NCI-H2107 treated with DMSO at 0.1 percent for 48 hours (cell line): ENCODE measurements at regions not wholly inside any gene's neighbourhood (a gene's known extent, or its start where the extent isn't known, plus 50 kb on each side); places are given as distances from the start of the nearest gene placed in this dataset.

Experiments
- DNase-seq: peaks from one replicate; lab custom pipeline; 2025; ENCODE audit not compliant: unreplicated experiment; lab: John Stamatoyannopoulos, UW

GRCh38 chr1:168865850-168866620, 137.0 kb upstream of the DPT start:
- DNase-seq = no peak

- no peak for DNase-seq
Measured at GRCh38 chr1:168867941-168868634, 139.1 kb upstream of the DPT start.

- no peak for DNase-seq
Measured at GRCh38 chr1:168871531-168871930, 142.5 kb upstream of the DPT start.

- DNase-seq = no peak
Measured at GRCh38 chr1:168875831-168876230, 146.8 kb upstream of the DPT start.

DNA sequence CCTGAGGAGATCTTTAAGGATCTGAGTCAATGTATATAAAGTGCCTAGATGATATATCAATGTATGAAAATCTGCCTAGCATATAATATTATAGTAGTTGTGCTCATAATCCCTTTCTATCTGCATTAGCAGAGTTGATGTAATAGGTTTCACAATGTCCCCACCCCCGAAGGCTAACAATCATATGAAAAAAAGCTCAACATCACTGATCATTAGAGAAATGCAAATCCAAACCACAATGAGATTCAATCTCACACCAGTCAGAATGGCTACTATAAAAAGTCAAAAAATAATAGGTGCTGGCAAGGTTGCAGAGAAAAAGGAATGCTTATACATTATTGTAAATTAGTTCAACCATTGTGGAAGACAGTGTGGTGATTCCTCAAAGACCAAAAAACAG, 147.8 kb upstream of the DPT start:
- no peak for DNase-seq

DNA sequence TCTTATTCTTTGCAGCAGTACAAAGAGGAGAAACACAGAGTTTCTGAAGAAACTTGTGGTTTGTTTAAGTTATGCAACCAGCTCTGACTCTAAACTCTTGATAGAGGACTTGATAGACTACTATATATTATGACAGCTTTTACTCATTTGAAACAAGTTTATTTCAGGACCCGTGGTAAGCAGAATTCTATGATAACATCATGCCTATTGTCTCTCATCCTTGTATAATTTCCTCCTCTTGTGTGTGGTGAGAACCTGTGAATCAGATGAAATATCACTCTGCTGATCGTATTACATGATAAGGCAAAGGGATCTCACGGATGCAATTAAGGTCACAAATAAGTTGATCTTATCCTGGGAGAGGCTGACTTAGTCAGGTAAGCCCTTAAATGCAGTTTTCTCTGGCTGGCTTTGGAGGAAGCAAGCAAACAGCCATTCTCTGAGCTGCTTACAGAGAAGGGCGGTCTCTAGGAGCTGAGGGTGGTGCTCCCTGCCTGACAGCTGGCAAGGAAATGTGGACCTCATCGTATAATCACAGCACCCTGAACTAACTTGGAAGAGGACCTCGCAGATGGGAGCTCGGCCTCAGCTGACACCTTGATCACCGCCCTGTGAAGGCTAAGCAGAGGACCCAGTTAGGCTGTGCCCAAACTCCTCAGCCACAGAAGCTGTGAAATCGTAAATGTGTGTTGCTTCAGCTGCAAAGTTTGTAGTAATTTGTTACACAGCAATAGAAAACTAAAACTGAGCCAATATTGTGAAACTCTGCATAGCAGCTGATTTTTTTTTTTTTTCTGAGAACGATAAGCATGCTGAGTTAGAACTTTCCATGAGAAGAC, 151.1 kb upstream of the DPT start:
- peak; percentile 78 for DNase-seq

- no peak for DNase-seq
Measured at GRCh38 chr1:168881656-168882260, 152.8 kb upstream of the DPT start.

DNA sequence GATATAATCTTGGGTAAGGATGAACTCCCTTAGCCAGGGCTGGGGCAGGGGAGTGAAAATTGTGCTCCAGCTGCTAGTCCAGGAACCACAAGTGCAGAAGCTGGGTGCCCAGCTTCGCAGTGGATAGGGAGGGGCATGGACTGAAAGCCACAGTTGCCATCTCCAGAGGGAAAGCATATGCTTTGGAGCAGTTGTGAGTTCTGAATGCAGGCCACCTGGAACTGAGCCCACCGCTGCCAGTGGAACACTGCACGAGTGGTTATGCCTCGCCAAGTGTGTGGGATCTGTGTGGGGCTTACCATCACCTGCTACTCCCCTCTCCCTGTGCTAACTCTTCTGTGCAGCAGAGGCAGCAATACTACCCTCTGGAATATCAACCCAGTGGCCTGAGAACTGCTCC, 158.4 kb upstream of the DPT start:
- no peak for DNase-seq

DNA sequence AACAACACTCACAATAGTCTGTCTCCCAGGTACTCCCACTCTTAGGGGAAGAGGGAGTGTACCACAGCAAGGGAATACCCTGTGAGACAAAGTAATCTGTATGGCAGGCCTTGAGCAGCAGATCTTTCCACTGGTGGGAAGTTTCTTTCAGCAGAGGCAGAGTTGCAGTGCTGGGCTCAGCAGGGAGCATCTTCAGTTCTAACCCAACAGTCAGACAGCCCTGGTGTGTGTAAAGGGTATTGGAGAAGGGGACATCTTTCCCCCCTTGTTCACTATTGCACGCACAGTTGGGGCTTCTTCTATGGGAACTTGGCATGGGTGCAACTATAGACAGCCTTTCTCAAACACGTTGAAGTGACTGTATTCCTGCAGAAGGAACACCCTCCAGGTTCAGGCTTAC, 159.4 kb upstream of the DPT start:
- DNase-seq = no peak

DNA sequence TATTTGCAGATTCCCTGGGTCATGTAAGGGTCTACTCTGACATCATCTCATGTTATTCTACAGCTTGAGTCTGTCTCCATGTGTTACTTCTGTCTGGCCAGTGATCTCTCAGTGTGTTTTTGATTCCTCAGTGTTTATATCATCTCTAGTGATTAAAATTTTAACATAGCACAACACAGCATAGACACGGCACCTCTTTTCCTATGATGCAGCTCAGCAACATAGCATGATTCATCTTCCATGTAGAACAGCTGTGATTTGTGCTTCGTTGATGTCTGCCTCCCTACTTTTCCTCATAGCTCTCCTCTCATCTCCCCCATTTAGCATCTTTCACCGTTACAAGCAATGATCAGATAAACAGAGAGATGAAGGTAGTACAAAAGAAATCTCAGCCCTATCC, 163.9 kb upstream of the DPT start:
- DNase-seq = no peak

GRCh38 chr1:168893359-168893801, 164.4 kb upstream of the DPT start:
- DNase-seq = no peak

DNA sequence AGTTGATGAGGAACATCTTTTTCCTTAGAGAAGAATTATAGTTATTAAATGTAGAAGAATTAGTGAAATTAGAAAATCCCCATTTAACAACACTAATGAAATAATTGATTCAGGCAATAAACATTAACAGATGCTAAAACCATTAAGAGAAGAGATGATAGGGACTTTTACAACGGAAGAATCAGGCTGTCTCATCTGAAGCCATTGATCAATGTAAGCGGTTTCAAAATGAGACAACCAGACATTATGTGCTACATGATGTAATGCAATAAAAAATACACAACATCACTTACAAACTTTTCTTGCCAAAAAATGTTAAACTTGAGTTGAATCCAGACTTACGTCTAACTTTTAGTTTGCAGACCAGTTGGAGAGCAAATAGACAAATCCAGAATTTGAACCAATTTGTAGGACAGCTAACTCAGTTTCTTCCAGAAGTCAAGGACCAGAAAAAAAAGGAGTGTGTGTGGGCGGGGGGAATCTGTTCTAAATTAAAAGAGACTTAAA, 165.4 kb upstream of the DPT start:
- no peak for DNase-seq

GRCh38 chr1:168897249-168897648, 168.2 kb upstream of the DPT start:
- DNase-seq = no peak

DNA sequence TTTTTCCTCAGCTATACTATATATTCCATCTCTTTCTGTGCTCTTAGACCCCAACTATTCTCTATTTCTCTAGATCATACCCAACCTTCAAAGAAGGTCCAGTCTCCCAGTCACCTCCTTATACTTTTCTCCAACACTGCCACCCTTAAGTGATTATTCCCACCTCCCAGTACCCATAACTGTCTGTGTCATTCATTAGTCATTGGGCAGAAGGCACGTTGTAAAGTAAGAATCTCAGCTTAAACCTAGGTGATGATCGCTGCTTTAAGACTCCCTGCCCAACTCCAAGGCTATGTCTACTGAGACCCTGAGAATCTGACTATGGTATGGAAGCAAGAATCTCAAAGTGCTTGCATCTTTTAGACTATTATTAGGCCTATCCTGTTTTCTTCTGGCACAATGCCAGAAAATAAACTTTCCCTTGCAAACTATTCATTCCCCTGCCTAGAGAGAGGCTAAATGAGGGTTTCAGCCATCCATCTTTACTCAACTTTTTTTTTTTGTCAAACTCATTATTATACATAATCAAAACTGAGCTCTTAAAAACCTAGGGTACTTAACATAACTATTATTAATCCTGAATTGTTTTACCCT, 174.3 kb upstream of the DPT start:
- DNase-seq = no peak

DNA sequence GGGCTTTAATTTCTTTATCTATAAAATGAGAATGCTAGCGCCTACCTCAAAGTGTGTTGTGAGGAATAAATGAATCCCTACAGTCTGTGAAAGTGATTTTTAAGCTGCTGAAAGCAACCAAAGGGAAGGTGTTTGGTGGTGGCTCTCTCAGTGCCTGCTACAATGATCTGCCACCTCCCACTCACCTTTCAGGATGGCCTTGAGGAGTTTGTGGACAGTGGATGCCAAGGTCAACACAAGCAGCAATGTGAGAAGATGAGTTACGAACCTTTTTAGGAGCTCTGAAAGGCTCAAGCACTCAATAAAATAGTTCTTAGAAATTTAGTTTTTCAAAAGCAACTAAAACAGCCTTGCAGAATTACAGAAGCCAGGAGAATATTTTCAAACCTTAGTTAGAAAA, 176.6 kb upstream of the DPT start:
- no peak for DNase-seq

DNA sequence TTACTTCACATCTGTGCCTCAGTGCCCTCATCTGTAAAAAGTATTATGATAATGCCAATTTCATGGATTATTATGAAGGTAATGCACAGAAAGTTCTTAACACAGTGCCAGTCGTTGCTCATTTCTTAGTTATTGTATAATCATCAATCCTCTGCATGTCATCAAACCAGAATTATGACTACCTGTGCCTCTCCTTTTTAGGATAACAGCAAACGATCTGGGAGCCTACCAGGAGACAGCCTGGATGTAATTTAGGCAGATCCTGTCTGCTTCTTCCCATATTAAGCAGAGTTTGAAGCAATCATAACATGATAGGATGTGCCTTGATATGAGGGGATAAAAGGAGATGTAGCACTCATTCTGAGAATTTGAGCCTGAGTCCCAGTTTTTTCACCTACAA, 177.4 kb upstream of the DPT start:
- no peak for DNase-seq

GRCh38 chr1:168907053-168907452, 178.0 kb upstream of the DPT start:
- DNase-seq = no peak

DNA sequence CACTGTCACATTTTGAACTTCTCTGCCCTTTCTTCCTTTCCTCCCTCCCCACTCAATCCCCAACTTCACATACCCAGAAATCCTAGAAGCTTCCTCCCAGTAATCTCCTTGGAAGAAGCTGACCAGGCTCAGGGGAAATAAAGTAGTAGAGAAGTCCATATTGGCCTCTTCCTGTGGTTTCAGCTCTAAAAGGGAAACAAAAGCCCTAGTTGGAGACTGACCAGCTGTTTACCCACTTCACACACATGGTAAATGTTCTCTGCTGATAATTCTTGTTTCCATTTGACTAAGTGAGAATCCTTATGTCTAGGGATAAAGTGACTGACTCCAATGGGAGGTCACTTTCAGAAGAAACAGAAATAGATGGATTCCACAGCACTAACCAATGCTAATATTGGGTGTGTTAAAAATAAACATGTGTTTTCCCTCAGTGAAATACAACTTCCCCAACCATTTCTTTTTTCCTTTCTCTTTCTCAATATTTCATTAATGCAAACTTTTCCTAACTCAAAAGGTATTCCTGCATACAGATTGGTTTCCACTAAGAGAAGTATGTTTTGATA, 178.9 kb upstream of the DPT start:
- no peak for DNase-seq

DNA sequence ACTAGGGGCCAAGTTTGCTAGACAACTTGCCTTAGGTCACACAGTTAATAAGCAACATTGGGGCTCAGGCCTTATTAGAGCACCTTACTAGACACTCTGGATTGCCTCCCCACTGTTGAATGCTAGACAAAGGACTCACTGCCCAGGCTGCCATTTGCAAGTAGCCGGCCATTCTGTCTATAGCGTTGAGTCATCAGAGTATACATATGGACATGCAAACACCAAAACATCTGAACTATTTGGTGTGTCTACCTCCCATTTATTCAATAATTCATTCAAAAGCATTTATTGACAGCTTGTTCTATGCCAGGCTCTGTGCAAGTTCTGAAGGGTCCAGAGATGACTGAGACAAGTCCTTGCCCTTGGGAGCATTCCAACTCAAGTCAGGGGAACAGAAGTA, 181.4 kb upstream of the DPT start:
- DNase-seq = no peak

GRCh38 chr1:168911370-168911769, 182.4 kb upstream of the DPT start:
- no peak for DNase-seq
